ENCODE measurements at regions not wholly inside any gene's neighbourhood (a gene's known extent, or its start where the extent isn't known, plus 50 kb on each side); places are given as distances from the start of the nearest gene placed in this dataset.
"Not testable (repeated sequence)": the region's sequence is repeated elsewhere in the genome, so short reads cannot be mapped to it uniquely, and the experiment has no call there.

DNA sequence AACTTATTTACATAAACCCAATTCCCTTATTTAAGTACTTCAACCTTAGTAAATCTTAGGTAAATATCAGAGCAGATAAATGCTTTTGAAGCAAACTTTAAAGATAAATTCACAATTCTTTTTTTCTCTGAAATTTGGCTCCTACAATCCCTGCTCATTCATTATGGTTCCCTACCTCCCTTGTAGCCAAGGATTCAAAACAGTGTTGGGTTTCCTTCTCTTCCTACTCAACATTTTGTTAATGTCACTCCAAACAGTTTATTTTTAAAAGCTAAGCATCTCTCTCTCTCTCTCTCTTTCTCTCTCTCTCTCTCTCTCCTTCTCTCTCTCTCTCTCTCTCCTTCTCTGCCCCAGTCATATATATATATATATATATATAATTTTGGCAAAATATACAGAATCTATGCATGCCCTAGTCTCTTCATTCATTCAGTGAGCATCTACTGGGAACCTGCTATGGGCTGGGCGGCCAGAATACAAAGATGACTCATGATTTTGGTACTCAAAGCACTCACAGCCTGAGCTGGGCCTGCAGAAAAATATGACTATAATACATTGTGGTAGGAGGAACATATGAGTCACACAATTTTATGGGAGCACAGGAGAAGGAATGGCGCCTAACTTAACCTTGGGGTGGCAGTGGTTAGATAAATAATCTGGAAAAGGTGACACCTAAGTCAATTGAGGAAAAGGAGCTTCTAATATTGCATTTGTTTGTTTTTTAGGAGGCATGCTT is 123.7 kb upstream of the DHRS4 start:
- DNase-seq = peak in 3 of 58 donors; percentile 7 to 17 (median 11)

DNA sequence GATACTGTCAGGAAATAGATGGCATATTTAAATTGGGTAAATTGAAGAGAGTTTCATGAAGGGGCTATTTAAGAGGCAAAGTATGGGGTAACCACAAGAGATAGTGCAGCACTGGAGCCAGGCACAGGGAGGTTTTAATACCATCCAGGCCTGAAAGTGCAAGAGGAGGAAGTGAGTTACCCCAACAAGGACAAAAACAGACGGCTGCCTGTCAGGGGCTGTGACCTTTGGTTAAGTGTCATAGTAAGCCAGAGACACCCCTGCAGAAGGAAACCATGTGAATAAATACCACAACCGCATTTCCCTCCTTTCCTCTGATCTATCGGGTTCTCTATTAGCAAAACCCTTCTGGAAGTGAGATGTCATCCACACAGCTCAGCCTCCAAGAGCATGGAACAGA is 122.0 kb upstream of the DHRS4 start:
- DNase-seq = peak in 1 of 58 donors; percentile 2

DNA sequence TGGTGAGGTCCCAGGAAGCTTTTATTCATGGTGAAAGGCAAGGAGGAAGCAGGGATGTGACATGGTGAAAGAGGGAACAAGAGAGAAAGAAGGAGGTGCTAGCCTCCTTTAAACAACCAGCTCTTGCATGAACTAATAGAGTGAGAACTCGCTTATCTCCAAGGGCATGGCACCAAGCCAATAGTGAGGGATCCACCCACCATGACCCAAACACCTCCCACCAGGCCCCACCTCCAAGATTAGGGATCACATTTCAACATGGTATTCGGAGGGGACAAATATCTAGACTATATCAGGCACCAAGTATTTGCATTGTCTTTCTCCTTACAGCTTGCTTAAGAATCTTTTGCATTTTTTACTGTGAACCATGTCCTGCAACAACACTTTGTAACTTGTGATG is 91.9 kb upstream of the DHRS4 start:
- no peak for DNase-seq

GRCh38 chr14:23862513-23862912 is 91.1 kb upstream of the DHRS4 start:
- no peak for DNase-seq

GRCh38 chr14:23863836-23864235 is 89.7 kb upstream of the DHRS4 start:
- no peak for DNase-seq

GRCh38 chr14:23864259-23864658 is 89.3 kb upstream of the DHRS4 start:
- DNase-seq = no peak

DNA sequence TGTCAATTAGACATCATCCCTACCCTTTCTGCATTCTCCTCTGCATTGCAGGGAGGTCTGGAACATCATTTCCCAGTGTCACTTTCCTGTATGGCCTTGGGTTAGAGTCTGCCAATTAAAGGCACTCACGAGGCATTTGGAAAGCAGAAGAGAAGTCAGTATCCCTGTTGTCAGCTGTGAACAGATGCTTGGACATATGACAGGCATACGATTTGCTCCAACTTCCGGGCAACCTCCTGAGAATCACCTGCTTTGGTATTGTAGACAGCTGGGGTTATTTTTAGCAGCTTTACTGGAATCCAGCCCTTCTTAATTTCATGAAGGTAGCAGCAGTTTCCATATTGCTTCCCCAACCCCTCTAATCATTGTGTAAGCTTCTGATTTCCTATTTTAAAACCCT is 88.7 kb upstream of the DHRS4 start:
- no peak for DNase-seq

DNA sequence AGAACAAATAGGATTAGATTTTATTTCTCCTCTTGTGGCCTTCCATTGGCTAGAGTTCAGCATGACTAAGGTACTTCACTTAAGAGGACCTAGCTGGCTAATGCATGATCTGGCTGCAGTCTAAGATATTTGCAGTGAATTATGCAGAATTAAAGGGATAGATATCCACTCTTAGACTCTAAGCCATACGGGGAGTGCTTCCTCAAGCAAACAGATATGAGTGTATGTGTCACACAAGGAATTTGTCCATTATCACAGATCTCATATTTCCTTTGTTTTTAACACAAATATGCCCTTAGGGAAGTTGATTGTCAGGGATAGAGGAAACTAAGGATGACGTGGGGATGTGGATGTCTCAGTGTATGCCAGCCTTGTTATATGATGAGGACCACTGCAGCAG is 88.1 kb upstream of the DHRS4 start:
- DNase-seq = no peak

- DNase-seq = no peak
These were observed 87.3 kb upstream of the DHRS4 start for GRCh38 chr14:23866269-23866668.

DNA sequence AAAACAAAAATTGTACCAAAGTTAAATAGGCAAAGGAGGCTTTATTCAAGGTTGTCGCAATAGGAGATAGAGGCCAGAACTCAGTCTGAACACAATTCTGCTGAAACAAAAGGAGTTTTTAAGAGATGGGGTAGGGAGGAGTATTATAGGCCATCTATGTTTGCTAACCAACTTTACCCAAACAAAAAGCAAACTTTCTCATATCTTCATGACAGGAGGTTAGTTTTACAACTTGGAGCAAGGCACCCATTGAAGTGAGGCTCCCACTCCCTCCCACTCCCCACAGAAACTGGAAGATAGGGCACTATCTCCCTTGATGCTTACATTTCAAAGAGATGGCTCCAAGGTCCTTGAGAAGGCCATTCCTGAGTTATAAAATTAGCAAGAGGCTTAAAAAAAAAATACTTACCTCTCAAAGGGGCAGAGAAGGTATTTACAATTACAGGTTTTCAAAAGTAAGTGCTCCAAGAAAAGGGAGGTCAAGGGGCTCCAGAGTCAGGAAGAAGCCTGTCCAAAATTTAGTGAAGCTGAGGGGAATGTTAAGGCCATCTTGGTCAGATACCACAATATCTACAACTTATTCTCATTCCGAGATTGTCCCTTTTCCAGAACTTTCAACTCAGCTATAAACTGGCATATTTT is 84.4 kb upstream of the DHRS4 start:
- DNase-seq = no peak

- DNase-seq = no peak
These were observed 77.3 kb upstream of the DHRS4 start for GRCh38 chr14:23876160-23876750.

GRCh38 chr14:23877111-23877510 is 76.5 kb upstream of the DHRS4 start:
- DNase-seq = no peak

DNA sequence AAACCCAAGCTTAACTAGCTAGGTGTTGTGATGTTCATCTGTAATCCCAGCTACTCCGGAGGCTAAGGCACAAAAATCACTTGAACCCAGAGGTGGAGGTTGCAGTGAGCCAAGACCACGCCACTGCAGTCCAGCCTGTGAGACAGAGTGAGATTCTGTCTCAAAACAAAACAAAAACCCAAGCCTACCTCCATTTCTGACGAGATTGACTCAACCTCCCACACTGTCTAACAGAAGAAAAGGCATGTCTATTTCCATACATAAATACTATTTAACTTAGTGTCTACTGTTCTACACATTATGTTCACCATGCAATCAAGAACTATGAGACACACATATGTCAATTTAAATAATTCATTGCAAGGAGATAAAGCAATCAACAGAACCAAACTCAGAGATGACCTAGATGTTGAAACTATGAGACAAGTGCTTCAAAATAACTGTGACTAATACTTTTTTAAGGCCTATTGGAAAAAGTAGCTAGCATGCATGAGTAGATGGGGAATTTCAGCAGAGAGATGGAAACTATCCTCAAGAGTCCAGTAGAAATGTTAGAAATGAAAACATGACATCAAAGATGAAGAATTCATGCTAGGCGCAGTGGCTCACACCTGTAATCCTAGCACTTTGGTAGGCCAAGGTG is 75.9 kb upstream of the DHRS4 start:
- DNase-seq = no peak

GRCh38 chr14:23881282-23881681 is 72.3 kb upstream of the DHRS4 start:
- DNase-seq = peak in 6 of 58 donors; percentile 1 to 19 (median 9)

GRCh38 chr14:23883684-23884540 is 69.7 kb upstream of the DHRS4 start:
- no peak for DNase-seq

DNA sequence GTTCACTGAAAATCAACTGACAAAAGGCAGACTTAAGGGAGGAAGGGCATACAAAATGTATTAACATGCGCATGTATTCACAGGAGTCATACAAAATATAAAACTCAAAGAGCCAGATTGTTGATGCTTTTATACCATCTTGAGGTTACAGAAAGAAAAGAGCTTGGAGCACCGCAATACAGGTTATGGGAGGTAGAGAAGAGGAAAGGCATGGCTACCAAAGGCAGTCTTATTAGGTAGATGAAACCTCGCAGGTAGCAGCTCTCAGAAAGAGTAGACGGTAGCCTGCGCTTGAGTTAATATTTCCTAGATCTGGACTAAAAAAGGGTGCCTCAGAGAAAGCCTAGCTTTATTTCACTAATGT is 69.0 kb upstream of the DHRS4 start:
- no peak for DNase-seq

DNA sequence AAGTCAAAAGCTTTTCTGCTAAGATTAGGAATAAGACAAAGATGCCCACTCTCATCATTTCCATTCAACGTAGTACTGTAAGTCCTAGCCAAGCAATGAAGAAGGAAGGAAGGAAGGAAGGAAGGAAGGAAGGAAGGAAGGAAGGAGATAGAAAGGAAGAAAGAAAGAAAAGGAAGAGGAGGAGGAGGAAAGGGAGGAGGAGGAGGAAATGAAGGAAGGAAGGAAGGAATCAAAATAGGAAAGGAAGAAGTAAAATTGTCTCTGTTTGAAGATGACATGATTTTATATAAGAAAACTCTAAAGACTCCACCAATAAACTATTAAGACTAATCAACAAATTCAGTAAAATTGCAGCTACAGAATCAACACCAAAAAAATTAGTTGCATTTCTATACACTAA is 66.0 kb upstream of the DHRS4 start:
- no peak for DNase-seq

DNA sequence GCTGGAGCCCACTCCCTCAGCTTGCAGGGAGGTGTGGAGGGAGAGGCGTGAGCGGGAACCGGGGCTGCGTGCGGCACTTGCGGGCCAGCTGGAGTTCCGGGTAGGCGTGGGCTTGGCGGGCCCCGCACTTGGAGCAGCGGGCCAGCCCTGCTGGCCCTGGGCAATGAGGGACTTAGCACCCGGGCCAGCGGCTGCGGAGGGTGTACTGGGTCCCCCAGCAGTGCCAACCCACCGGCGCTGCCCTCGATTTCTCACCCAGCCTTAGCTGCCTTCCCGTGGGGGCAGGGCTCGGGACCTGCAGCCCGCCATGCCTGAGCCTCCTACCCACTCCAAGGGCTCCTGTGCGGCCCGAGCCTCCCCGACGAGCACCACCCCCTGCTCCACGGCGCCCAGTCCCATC is 61.9 kb upstream of the DHRS4 start:
- not testable (repeated sequence) for DNase-seq

- not testable (repeated sequence) for DNase-seq
These were observed 61.3 kb upstream of the DHRS4 start for GRCh38 chr14:23892289-23892688.

DNA sequence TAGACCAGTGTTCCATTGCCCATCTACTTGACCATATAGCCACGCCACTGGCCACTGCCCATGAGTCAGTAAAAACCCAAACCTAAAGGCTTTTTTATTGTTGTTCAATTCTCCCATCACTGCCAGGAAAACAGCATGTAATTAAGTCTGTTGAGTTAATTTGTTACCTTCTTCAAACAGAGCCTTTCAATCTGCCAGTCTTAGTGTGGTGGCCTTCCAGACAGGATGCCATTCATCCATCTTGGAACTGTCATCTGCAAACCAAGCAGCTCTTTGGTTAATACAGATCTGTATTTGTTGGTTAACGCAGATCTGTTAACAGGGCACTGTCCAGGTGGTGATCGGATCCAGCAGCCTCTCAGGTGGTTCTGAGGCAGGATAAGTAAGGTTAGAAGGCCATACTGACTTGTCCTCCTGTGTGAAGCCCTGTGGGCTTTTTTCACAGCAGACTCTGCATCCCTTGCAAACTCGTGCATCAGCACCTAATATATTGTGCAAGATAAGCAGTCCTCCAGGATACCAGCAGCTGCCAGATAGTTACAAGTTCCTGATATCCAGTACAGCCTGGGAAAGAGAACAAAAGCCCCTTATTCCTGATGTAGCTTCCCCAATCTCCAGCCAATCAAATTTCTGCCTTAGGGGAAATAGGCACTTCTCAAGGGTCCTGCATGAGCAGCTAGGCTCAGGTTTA is 59.1 kb upstream of the DHRS4 start:
- no peak for DNase-seq

DNA sequence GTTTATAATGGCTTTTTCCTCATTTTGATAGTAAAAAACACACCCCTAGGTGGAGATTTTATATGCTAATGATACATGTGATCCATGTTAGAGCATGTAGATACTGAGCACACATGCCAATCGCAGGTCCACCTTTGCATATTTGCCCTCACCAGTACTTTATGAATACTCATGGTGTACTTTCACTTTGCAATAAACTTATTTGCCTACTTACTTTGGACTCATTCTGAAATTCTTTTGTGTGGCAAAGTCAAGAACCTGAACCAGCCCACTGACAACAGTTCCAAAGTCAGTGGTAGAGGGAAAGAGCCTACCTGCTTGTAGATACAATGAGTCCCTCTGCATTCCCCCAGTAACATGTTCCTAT is 58.5 kb upstream of the DHRS4 start:
- DNase-seq = no peak

All from anterior cingulate cortex (tissue), 58 donors.